Fibroblast of skin of back (primary cell): ENCODE measurements at regions not wholly inside any gene's neighbourhood (a gene's known extent, or its start where the extent isn't known, plus 50 kb on each side); places are given as distances from the start of the nearest gene placed in this dataset.

ENCODE experiments used
- DNase-seq: peaks from one replicate; pipeline ENCODE4 v3.0.0-alpha.2; 2013

GRCh38 chr2:228860601-228861285 lies 410.3 kb downstream of the PID1 start:
- DNase-seq, result no peak

GRCh38 chr2:228853151-228853550 lies 417.9 kb downstream of the PID1 start:
- no peak for DNase-seq

DNA sequence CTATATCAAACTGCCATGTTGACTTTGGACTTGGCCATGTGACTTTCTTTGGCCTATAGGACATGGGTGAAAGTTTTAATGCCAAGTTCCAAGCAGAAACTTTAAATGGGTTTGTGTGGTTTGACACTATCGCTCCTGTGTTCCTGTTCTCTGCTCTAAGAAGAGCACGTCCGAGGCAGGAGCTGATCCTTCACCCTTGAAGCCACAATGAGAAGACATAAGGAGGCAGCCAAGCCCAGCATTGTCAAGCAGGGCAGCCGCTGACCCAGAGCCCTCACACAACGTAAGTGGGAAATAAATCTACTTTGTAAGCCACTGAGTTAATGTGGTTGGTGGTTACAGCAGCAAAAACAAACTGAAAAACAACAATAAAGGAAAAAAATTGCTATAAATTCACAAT lies 422.4 kb downstream of the PID1 start:
- no peak for DNase-seq

- no peak for DNase-seq
These were observed 423.4 kb downstream of the PID1 start for GRCh38 chr2:228847684-228848083.

DNA sequence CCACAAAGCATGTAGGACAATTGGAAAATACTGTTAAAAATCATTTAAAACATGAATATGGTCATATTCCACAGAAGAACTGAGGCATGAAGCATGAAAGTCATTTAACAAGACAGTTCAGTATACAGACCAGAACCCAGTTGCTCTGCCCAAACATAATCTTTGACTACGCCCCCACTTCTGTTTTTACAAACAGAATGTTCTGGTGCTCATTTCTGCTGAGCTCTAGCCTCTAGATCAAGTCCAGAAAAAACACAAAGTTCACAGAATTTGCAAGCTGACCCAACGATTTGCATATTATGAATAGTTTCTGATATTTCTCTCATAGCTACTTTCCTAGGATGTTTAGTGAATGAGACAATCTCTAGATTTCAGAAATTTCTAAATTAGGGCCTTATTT lies 424.9 kb downstream of the PID1 start:
- no peak for DNase-seq

- no peak for DNase-seq
These were observed 425.7 kb downstream of the PID1 start for GRCh38 chr2:228845162-228845925.

- no peak for DNase-seq
These were observed 429.2 kb downstream of the PID1 start for GRCh38 chr2:228841877-228842276.

GRCh38 chr2:228841475-228841874 lies 429.6 kb downstream of the PID1 start:
- no peak for DNase-seq

DNA sequence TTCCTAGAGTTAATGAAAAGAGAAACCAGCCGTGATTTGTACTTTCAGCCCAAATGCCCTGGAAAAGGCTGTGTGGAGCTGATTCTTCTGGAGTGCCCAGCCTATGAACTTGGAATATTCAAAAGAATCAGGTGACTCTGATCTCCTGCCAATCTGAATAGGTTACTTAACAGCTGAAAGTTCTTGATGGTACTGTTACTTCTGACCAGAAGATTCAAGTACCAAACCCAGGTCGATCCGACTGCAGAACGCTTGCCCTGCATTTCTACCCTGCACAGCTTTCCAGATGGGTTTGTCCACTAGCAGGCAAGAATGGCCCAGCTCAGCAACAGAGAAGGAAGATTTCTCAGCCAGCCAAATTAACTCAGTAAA lies 430.4 kb downstream of the PID1 start:
- DNase-seq, result no peak

DNA sequence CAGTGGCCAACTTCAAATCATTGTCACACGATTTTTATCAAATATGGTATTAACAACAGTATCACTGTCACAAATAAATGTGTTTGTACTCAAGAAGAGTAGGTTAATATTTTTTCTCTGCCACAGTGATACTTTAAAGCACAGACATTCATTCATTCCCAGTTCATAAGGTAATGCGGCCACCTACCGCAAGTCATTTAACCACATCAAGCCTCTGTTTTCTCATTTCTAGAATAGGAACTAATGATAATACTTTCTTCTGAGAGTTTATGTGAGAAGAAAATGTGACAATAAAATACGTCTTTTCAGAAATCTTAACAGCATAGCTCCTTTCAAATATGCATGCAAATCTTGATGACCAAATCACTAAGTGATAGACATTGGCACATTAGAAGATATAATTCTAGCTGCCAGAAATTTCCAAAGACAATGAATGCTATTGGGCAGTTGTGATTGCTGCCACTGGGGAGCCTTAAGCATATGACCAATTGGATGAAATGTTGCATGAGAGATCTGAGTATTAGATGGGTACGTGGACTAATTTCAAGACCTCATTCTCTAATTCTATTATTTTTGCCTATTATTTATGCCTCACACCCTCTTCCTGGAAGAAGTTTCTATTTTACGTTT lies 430.9 kb downstream of the PID1 start:
- no peak for DNase-seq

GRCh38 chr2:228839421-228839876 lies 431.6 kb downstream of the PID1 start:
- DNase-seq, result no peak

GRCh38 chr2:228838819-228839218 lies 432.3 kb downstream of the PID1 start:
- DNase-seq, result no peak

- DNase-seq, result no peak
These were observed 442.7 kb downstream of the PID1 start for GRCh38 chr2:228828397-228828796.

GRCh38 chr2:228827056-228827700 lies 443.9 kb downstream of the PID1 start:
- no peak for DNase-seq

GRCh38 chr2:228819701-228820100 lies 451.4 kb downstream of the PID1 start:
- no peak for DNase-seq

DNA sequence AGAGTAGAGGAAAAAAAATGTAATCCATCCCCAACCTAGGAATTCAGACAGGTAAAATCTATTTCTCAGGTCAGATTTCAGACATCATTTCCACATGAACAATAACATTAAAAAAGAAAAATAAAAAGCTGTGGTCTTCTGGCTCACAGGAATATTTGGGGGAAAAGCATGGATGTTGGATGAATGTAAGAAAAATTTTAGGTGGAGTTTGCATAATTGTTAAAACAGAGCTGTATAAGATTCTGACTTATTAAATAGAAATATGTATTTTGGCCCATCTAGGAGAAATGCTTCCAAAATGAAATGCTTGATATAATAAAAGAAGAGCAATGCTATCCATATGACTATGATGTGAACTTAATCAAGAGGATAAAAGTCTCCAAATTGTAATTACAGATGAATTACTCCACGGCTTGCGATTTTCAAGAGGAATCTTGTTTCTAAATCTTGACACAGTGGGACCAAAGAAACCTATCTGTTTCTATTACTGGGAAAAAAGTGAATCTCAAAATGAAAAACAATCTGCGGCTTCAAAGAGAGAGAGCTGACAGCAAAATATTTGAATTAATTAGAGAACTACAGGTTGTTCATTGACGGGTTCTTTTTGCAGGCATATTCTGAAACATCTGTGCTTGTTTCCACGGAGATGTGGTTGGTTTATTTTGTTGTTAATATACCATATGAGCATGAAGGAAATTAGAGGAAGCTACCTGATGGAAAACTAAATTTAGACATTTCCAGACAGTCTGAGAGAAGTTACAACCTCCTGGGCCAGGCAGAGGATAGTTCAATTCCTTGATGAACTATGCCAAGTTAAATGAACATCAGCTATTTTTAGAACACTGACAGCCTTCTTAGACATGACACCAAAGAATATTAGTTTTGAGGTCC lies 468.7 kb downstream of the PID1 start:
- no peak for DNase-seq

DNA sequence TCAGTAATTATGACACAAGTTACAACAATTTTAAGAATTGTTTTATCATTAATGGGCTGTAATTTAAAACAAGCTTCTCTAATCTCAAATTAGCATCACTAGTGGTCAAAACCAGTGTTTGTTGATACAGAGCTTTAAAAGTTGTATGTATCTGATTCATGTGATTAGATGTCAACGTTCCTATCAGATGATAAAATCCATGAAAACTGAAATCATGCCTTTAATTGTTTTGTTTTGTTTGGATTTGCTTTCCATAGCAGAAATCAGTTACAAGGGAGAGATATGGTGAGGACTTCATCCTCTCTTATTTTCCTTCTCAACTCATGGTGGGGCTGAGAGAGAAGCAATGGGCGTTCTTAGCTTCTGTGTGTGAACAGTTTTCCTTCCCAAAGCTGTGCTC lies 469.6 kb downstream of the PID1 start:
- DNase-seq, result no peak

DNA sequence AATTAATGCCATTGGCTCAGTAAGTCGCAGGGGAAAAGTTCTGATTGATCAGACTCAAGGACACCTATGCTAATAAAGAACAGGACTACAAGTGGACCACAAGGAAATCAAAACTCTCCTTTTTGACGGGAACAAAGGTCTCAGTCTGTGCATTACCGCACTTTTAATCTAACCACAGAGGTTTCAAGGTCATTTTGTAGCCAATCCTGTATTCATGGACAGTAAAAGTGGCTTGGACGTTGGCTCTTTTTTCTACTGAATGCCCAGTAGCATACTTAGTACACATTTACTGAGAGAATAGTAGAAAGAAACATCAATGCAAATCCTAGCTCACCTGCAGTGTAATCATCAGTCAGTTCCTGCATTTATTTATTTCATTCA lies 471.9 kb downstream of the PID1 start:
- no peak for DNase-seq

DNA sequence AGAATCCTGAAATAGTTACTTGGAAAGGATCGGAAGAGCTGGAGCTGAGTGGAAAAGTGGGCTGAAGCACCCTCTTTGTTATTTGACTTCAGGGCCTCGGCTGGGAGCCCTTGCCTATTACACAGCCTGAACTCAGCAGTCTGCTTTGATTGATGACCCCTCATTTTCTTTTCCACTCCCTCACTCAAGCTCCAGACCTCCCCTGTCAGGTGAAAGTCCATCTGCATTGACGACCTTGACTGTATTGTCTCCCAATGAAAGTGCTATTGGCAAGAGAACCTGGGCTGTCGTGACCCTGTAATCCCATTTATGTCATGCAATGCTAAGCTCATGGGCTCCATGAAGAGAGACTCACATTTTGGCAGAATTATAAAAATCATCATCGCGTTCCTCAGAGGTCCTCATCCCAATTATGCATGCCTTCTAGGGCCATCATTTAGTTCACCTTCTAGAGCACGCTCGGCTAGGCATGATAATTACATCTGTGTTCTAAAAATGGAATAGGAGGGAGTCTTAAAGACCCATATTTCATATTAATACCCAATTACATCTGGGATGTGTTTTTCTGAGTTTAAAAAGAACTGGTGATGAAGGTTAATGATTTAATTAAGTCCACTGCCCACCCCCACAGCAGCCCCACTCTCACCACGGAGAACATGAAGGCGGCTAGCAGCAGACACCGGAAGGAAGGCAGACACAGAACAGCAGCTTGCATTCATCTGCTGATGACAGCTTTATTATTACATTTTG lies 472.5 kb downstream of the PID1 start:
- DNase-seq, result no peak

- no peak for DNase-seq
These were observed 474.7 kb downstream of the PID1 start for GRCh38 chr2:228796386-228796785.

GRCh38 chr2:228793116-228793515 lies 478.0 kb downstream of the PID1 start:
- no peak for DNase-seq

DNA sequence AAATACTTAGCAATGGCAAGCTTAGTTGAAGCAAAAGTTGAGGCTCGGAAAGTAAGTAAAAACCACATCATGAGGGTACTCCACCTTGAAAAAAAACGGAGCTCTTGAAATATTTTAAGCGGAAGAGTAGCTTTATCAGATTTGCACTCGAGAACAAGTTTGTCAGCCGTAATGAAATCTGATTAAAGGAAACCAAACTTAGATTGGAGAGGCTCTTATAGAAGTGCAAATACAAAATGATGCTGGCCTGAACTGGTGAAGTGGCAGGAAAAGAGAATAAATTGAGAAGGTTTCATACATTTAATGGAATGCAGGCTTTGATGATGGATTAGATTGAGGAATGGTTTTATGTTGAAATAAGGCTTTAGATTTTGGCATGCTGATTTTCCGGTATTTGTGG lies 484.2 kb downstream of the PID1 start:
- no peak for DNase-seq
